ENCODE measurements at regions not wholly inside any gene's neighbourhood (a gene's known extent, or its start where the extent isn't known, plus 50 kb on each side); places are given as distances from the start of the nearest gene placed in this dataset.

DNA sequence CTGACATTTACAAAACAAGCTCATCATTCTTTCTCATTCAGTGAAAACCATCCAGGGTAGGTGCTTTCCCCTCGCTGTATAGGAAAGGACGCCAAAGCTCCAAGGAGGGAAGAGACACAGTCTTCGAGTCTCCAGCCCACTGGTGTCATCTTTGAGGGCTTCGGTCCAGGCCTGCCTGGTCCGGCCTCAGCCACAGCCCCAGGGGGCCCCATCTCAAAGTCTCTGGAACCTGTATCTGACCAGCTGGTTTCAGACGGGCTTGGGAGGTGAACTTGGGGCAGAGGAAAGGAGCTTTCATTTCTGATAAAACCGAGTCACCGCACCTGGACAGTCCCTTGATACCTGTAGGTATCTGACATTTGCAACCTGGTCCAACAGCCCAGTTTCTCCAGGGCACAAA is 229.5 kb upstream of the RTL1 start:
- H2AFZ ChIP-seq (ENCODE audit: low read length) = no peak overlapping the region
- intact Hi-C loops (cut with micrococcal nuclease; ENCODE audit: unreplicated experiment) = no loop called here
- no peak overlapping the region for H3K27ac ChIP-seq (ENCODE audit: low read depth, low read length, poor library complexity, severe bottlenecking)
- ChIA-PET CTCF (ENCODE audit: unreplicated experiment) (no interaction called here), POLR2A (interaction anchor here (0.6 kb wide), 1 partner anchor 115 kb away, joined by 6 read pairs; no protein-coding TSS in a partner anchor)
- TF ChIP-seq, protein P1, sequence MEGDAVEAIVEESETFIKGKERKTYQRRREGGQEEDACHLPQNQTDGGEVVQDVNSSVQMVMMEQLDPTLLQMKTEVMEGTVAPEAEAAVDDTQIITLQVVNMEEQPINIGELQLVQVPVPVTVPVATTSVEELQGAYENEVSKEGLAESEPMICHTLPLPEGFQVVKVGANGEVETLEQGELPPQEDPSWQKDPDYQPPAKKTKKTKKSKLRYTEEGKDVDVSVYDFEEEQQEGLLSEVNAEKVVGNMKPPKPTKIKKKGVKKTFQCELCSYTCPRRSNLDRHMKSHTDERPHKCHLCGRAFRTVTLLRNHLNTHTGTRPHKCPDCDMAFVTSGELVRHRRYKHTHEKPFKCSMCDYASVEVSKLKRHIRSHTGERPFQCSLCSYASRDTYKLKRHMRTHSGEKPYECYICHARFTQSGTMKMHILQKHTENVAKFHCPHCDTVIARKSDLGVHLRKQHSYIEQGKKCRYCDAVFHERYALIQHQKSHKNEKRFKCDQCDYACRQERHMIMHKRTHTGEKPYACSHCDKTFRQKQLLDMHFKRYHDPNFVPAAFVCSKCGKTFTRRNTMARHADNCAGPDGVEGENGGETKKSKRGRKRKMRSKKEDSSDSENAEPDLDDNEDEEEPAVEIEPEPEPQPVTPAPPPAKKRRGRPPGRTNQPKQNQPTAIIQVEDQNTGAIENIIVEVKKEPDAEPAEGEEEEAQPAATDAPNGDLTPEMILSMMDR (conservative IDR thresholded peaks at IDR 0.05; ENCODE audit: low read length) = no peak
- no peak for TF ChIP-seq EZH2phosphoT487 (IDR thresholded peaks at IDR 0.05; ENCODE audit: borderline replicate concordance, low read depth, low read length)
- no peaks in the 10 kb centered on the region for H3K9me3 ChIP-seq (ENCODE audit: low read length)
- H3K9me2 ChIP-seq (ENCODE audit: insufficient read depth, low read length) = no peaks in the 10 kb centered on the region
- H3K4me2 ChIP-seq (ENCODE audit: low read length) = no peak overlapping the region
- H4K20me1 ChIP-seq (ENCODE audit: insufficient read depth, low read length) = no peaks in the 10 kb centered on the region
- H3K4me3 ChIP-seq (ENCODE audit: low read depth, low read length, poor library complexity, severe bottlenecking) = no peak overlapping the region
- DNase-seq (ENCODE audit: low spot score) = no peak
- no peaks in the 10 kb centered on the region for H3K4me1 ChIP-seq (ENCODE audit: insufficient read depth, low read length, poor library complexity, severe bottlenecking)
- no peaks in the 10 kb centered on the region for H3K79me2 ChIP-seq (ENCODE audit: insufficient read depth, low read depth, low read length)
- no TSS peak for BruUV-seq (replicated peaks)
- no peaks in the 10 kb centered on the region for H3K36me3 ChIP-seq (ENCODE audit: insufficient read depth, low read length)

DNA sequence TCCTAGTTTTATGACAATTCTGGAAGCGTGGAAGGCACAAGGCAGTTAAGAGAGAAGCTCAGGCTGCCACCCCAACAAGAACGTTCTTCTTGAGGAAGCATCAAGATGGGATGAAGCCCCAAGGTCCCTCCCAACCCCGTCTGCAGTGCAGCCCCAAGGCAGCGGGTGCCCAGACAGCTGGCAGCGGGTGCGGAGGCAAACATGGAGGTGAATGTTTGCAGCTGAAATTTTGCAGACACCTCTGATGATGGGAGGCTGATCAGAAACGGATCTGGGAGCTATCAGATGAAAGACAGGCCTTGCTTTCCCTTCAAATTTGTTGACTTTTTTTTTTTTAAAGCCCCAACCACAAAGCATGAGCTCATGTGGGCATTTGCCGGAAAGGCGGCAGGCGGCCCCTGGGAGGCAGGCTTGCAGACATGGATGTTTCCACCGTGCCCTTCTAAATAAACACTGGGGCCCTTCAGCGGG is 230.7 kb upstream of the RTL1 start:
- DNase-seq (ENCODE audit: low spot score) = no peak
- no TSS peak for BruUV-seq (replicated peaks)
- Histone ChIP-seq H2AFZ (ENCODE audit: low read length) (no peak overlapping the region), H3K9me2 (ENCODE audit: insufficient read depth, low read length) (no peaks in the 10 kb centered on the region), H3K4me2 (ENCODE audit: low read length) (no peak overlapping the region), H4K20me1 (ENCODE audit: insufficient read depth, low read length) (no peaks in the 10 kb centered on the region), H3K27ac (ENCODE audit: low read depth, low read length, poor library complexity, severe bottlenecking) (no peak overlapping the region), H3K36me3 (ENCODE audit: insufficient read depth, low read length) (no peaks in the 10 kb centered on the region), H3K4me1 (ENCODE audit: insufficient read depth, low read length, poor library complexity, severe bottlenecking) (no peaks in the 10 kb centered on the region), H3K79me2 (ENCODE audit: insufficient read depth, low read depth, low read length) (no peaks in the 10 kb centered on the region), H3K9me3 (ENCODE audit: low read length) (no peaks in the 10 kb centered on the region), H3K4me3 (ENCODE audit: low read depth, low read length, poor library complexity, severe bottlenecking) (no peak overlapping the region)
- intact Hi-C loops (cut with micrococcal nuclease; ENCODE audit: unreplicated experiment) = no loop called here
- POLR2A ChIA-PET = no interaction called here
- TF ChIP-seq, protein P1 (conservative IDR thresholded peaks at IDR 0.05; ENCODE audit: low read length) = no peak
- TF ChIP-seq EZH2phosphoT487 (IDR thresholded peaks at IDR 0.05; ENCODE audit: borderline replicate concordance, low read depth, low read length) = no peak
- CTCF ChIA-PET (ENCODE audit: unreplicated experiment) = no interaction called here

DNA sequence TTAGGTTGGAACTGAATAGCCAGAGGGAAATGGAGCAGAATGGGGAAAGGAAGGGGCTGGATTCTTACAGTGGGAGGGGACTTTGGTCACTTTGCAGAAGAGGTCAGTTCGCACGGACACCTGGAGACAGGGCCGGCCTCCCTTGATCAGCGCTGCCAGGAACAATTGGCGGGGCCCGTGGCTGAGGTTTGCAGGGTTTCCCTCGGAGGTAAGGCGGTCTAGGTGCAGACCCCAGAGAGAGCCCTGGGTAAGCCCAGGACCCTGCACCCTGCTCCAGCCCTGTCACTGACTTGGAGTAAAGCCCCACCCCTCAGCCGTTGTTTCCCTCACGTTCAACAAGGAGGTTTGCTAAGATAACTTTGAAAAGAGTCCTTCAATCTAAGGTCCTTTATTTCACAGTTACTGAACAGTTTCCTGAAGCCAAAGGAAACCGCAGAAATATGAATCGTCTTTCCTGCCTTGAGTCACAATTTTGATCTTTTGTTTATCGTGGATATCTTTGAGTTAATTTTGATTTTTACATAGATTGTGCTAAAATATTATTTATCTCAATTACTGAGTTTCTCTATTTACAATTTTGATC is 231.4 kb upstream of the RTL1 start:
- H3K4me3 ChIP-seq (ENCODE audit: low read depth, low read length, poor library complexity, severe bottlenecking) = no peak overlapping the region
- DNase-seq (ENCODE audit: low spot score) = no peak
- H3K4me1 ChIP-seq (ENCODE audit: insufficient read depth, low read length, poor library complexity, severe bottlenecking) = no peaks in the 10 kb centered on the region
- TF ChIP-seq, protein P1 (conservative IDR thresholded peaks at IDR 0.05; ENCODE audit: low read length) = no peak
- TF ChIP-seq EZH2phosphoT487 (IDR thresholded peaks at IDR 0.05; ENCODE audit: borderline replicate concordance, low read depth, low read length) = no peak
- no peaks in the 10 kb centered on the region for H3K36me3 ChIP-seq (ENCODE audit: insufficient read depth, low read length)
- H2AFZ ChIP-seq (ENCODE audit: low read length) = no peak overlapping the region
- no peaks in the 10 kb centered on the region for H3K9me3 ChIP-seq (ENCODE audit: low read length)
- no TSS peak for BruUV-seq (replicated peaks)
- ChIA-PET POLR2A (no interaction called here), CTCF (ENCODE audit: unreplicated experiment) (no interaction called here)
- H3K9me2 ChIP-seq (ENCODE audit: insufficient read depth, low read length) = no peaks in the 10 kb centered on the region
- intact Hi-C loops (cut with micrococcal nuclease; ENCODE audit: unreplicated experiment) = no loop called here
- H3K4me2 ChIP-seq (ENCODE audit: low read length) = no peak overlapping the region
- H3K79me2 ChIP-seq (ENCODE audit: insufficient read depth, low read depth, low read length) = no peaks in the 10 kb centered on the region
- no peak overlapping the region for H3K27ac ChIP-seq (ENCODE audit: low read depth, low read length, poor library complexity, severe bottlenecking)
- no peaks in the 10 kb centered on the region for H4K20me1 ChIP-seq (ENCODE audit: insufficient read depth, low read length)

Measured in OCI-LY7 (cell line).